GM12873 (cell line): ENCODE measurements at regions not wholly inside any gene's neighbourhood (a gene's known extent, or its start where the extent isn't known, plus 50 kb on each side); places are given as distances from the start of the nearest gene placed in this dataset.

ENCODE experiments used
- CTCF ChIP-seq: IDR thresholded peaks from 2 replicates; pipeline ENCODE4 v1.5.1; 2012; ENCODE audit warnings: low read depth, mild to moderate bottlenecking, moderate library complexity, low read length, control low read depth; ENCODE audit not compliant: insufficient read depth; ENCODE audit errors: missing control alignments

- no peak for TF ChIP-seq CTCF
These were observed 96.0 kb downstream of the INHBB start for GRCh38 chr2:120441744-120442471.

GRCh38 chr2:120442541-120442922, 96.6 kb downstream of the INHBB start:
- no peak for TF ChIP-seq CTCF

- no peak for TF ChIP-seq CTCF
These were observed 97.1 kb downstream of the INHBB start for GRCh38 chr2:120442923-120443571.

- no peak for TF ChIP-seq CTCF
These were observed 98.0 kb downstream of the INHBB start for GRCh38 chr2:120443946-120444345.

- TF ChIP-seq CTCF = no peak
These were observed 98.8 kb downstream of the INHBB start for GRCh38 chr2:120444691-120445240.

GRCh38 chr2:120445449-120446143, 99.7 kb downstream of the INHBB start:
- no peak for TF ChIP-seq CTCF

GRCh38 chr2:120446236-120447126, 100.5 kb downstream of the INHBB start:
- TF ChIP-seq CTCF = no peak
